Activated T-cell treated with anti-CD3 and anti-CD28 coated beads for 4 hours (primary cell): ENCODE measurements at regions not wholly inside any gene's neighbourhood (a gene's known extent, or its start where the extent isn't known, plus 50 kb on each side); places are given as distances from the start of the nearest gene placed in this dataset.

Experiments used
- DNase-seq: peaks from one replicate; pipeline ENCODE4 v3.0.0-alpha.2; 2020

DNA sequence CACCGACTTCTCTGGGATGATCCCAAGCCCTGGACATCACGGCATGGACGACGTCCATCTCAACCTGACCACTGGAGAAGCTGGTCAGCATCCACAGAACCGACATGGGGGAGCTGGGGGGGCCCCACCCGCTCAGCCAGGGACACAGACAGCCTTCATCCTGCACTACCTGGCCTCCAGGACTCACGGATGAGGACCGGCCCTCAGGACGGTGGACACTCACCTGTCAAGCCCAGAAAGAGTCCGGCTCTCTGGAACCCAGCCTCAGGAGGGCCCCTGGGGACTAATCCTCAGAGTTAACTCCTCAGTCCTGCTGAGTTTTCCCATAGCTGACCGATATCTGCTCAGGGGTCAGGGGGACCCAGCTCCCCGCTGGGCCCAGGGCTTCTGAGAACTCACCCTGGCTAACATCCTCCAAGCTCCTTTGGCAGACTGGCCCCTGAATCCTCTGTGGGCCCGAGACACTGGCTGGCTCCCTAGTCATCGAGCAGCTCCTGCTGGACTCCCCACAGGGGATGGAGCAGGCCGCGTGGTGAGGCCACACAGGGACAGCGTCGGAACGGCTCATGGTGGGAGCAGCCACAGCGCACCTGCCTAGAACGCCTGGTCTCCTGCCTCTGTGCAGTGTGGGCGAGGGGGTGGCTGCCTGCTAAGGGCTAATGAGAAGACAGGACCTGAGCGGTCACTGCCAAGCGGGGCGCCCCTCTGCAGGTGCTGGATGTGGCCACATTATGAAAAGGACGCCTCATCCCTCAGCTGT is 649.2 kb downstream of the BRD1 start:
- no peak for DNase-seq

- no peak for DNase-seq
Measured at GRCh38 chr22:49177666-49178065, 650.0 kb downstream of the BRD1 start.

GRCh38 chr22:49176956-49177355 is 650.7 kb downstream of the BRD1 start:
- DNase-seq = no peak

DNA sequence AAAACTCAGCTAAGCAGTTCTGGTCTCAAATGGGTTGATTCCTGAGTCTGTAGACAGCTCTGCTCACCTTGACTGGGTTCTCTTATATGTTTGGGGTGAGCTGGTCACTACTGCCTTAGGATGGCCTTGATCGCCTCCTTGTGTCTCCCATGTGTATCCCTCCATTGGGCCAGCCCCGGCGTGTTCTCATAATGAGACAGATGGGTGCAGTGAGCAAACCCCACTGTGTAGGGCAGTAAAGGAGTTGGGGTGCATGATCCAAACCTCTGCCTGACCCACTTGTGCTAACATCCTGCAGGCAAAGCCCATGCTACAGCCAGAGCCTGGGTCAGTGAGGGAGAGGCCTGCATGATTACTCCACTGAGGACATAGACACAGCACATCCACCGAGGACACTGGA is 657.6 kb downstream of the BRD1 start:
- no peak for DNase-seq

- DNase-seq = no peak
Measured at GRCh38 chr22:49169074-49169744, 658.5 kb downstream of the BRD1 start.

- DNase-seq = no peak
Measured at GRCh38 chr22:49168219-49168813, 659.4 kb downstream of the BRD1 start.

- DNase-seq = no peak
Measured at GRCh38 chr22:49166746-49167145, 660.9 kb downstream of the BRD1 start.

DNA sequence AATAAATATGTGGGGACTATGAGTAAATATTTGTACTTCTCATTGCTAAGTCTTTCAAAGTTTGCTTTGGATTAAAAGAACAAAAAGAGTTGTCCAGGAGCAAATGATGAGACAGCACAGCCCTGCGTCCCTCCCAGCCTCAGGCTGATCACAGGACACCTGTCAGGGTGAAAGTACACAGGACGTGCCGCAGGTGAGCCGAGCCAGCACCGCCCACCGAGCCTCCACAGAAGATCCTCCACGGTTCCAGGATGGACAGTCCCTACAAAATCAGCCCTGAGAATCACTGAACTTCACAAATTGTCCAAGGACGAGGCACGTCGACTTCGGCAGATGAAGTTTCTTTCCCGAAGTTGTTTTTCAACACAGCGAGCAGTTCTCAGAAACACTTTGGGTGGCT is 661.5 kb downstream of the BRD1 start:
- no peak for DNase-seq

- DNase-seq = no peak
Measured at GRCh38 chr22:49164773-49165320, 662.8 kb downstream of the BRD1 start.

DNA sequence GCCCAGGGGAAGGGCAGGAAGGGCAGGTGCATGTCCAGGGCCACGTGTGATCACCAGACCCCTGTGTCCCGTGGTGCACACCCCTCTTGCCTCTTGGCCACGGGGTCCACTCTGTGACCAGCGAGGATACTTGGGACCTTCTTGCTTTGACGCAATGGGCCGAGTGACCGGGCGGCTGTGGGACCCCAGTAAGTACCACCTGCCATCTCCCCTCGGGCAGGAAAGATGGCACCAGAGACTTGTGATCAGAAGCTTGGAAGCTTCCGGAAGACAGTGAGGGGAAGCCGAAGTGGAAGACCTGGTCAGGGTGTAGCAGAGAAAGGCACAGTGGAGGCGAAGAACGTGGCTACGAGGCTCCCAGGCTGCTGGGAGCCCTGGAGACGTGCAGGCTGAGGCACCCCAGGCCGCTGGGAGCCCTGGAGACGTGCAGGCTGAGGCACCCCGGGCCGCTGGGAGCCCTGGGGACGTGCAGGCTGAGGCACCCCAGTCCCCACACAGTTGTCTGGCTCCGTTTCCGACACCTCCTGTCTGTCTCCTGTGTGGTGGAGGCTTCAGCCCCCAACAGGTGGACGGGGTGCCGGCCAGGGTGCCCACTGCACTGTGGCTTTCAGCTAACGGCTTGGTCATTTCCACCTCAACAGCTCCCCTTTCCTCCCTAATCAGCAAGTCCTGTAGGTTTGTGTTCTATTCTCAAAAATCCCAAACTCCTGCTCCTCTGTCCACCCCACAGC is 663.5 kb downstream of the BRD1 start:
- no peak for DNase-seq

DNA sequence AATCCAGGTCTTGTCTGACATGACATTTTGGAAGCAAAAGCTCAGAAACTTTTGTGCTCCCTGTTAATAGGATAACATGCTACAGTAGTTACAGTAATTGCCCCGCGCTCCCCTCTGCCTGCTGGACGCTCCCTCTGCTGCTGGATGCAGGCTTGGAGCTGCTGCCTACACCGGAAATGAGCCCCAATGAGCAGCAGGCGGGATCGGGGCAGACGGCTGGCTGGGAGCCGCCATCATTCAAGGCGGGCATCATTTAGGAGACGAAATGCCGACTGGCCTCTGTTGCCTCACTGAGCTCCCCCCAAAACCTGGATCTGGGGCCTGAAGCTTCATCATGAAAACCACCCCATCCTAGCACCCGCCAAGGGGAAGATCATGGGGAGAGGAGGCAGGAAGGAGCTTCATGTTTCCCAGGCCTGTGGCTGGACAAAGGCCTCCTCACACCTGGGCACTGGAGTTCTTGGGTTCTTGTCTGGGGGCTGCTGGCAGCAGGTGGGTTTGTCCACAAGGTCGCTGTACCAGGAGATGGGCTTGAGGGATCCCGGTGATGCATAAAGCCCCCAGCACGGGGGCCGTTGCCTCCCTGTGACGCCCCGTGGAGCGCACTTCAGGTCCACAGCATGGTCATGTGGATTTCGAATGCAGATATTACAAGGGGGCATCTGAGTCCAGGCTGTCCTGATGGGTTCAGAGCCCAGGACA is 664.3 kb downstream of the BRD1 start:
- DNase-seq = no peak

DNA sequence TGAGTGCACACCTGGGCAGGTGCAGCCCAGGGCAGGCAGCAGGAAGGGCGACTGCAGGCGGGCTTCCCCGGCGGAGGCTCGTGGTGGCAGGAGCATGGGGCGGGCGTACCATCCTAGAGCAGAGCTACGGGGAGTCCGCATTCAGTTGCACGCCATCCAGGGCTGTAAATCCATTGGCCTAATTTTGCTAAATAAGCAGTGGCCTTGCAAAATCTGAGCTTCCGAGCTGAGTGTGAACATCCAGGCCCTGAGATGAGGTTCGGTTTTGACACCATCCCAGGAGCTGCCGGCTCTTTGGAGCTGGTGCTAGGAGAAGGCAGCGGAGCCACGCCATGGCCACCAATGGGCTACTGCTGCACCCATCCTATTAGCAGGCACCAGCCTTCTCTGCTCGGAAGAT is 664.8 kb downstream of the BRD1 start:
- DNase-seq = no peak

DNA sequence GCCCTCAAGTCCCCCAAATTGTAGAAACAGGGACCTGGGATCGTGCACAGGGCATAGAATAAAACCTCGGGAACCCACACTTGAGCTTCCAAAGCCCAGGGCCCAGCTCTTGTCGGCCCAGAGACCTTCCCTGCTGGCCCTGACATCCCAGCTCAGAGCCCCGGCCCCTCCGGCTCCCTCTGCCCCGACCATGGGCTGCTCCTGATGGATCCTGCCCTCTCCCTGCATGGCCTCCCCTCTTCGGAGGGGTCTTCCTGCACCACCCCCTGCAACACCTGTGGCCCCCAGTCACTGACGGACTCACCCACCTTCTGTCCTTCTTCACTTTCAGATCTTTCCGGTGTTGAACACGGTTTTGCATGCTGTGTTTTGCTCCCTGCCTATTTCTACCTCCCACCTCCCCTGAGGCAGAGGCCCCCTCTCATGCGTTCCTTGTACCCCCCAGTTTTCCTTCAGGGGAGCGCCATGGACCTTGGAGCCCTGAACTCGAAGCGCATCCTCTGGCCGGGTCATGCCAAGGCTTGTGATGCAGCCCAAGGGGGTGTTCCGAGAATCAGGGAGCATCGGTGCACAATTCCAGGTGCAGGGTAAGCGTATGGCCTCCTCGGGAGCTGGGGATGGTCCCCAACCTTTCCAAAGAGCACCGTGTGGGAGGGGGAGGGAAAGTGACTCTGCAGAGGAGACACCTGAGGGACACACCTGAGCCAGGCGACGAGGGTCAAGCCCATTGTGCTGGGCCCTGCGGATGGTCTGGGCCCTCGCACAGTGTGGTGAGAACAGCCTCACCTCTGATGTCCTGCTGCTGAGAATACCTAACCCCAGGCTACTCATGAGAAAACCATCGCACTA is 666.4 kb downstream of the BRD1 start:
- DNase-seq = no peak

GRCh38 chr22:49160261-49161001 is 667.2 kb downstream of the BRD1 start:
- DNase-seq = no peak

DNA sequence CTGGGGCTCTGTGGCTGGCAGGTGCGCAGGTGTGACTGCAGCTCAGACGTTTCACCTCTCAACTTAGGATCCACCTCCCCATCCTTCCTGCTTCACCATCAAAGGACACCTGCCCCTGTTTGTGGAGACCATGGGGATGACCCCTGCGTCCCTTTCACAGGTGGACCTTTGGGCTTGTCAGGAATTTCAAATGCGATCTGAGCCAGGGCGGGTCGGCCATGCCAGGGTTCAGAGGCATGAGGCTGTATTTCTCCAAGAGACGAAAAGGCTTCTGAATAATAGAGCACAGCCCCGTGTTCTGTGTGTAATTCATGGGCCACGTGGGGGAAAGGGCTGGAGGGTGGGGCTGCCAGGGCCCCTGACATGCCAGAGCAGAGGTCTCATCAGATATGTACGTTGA is 668.0 kb downstream of the BRD1 start:
- DNase-seq = no peak

GRCh38 chr22:49158741-49159564 is 668.7 kb downstream of the BRD1 start:
- DNase-seq = no peak

DNA sequence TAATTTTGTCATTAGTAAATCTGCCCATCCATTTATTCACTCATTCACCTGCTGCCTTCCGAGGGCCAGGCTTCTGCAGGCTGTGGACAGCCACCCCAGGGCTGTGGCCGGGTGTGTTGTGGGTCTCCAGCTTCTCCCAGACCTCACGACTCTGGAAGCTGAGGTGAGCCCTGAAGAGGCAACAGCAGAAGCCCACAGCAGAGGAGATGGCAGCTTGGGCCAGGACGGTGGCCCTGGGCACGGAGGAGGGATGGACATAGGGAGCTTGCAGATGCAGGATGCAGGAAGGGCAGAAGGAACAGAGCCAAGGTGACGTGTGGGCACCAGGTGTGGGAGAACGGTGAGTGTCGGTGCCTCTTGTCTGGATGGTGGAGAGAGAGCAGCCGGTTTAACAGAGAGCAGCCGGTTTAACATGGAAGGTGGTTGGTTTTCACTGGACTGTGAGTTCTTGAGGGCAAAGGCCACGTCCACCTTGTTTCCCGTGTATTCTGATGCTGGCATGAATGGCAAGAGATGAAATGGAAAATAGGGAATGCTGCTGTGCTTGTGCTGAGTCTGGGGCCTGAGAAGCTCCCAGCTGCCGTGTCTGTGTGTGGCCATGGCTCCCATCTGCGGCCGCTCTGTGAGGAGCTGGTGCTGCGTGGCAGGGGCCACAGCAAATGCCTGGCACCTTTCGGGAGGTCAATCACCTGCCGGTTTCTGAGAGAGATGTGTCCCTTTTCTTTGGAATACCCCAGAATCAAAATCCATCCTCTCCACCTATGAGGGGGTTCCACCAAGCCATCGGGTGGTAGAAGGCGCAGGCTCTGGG is 669.9 kb downstream of the BRD1 start:
- no peak for DNase-seq

- no peak for DNase-seq
Measured at GRCh38 chr22:49156662-49157285, 670.9 kb downstream of the BRD1 start.
